Ectodermal cell (in vitro differentiated cells): ENCODE measurements at regions not wholly inside any gene's neighbourhood (a gene's known extent, or its start where the extent isn't known, plus 50 kb on each side); places are given as distances from the start of the nearest gene placed in this dataset.

ENCODE experiments used
- H3K27ac ChIP-seq: 2 replicates; pipeline ENCODE4 v1.7.0; 2013; ENCODE audit warnings: mild to moderate bottlenecking, low read depth, low read length; ENCODE audit not compliant: insufficient read depth, poor library complexity, severe bottlenecking
- H3K27me3 ChIP-seq: 2 replicates; pipeline ENCODE4 v1.7.0; 2013; ENCODE audit warnings: mild to moderate bottlenecking, low read length; ENCODE audit not compliant: insufficient read depth, control insufficient read depth, poor library complexity, severe bottlenecking
- H3K36me3 ChIP-seq: one replicate; pipeline ENCODE4 v1.7.0; 2013; ENCODE audit warnings: low read length; ENCODE audit not compliant: control insufficient read depth, insufficient read depth
- H3K4me1 ChIP-seq: one replicate; pipeline ENCODE4 v1.7.0; 2013; ENCODE audit warnings: low read length; ENCODE audit not compliant: control insufficient read depth, insufficient read depth
- H3K4me3 ChIP-seq: 2 replicates; pipeline ENCODE4 v1.7.0; 2013; ENCODE audit warnings: low read depth, low read length, control low read depth; ENCODE audit not compliant: insufficient read depth
- H3K9me3 ChIP-seq: 2 replicates; pipeline ENCODE4 v1.7.0; 2013; ENCODE audit warnings: mild to moderate bottlenecking, low read length, moderate library complexity; ENCODE audit not compliant: control insufficient read depth
- WGBS, 2 experiments: methylation state at CpG; one replicate each; pipeline ENCODE4 v1.1.7; 2013; ENCODE audit warnings: missing lambda C conversion rate in 2 of 2; 5-methylcytosine and 5-hydroxymethylcytosine counted together

GRCh38 chr2:138931284-138932256, 151.4 kb upstream of the NXPH2 start:
- no peak overlapping the region for H3K27ac ChIP-seq
- 89% methylated on average over 18 of the region's 18 CpGs for WGBS, 2 experiments

DNA sequence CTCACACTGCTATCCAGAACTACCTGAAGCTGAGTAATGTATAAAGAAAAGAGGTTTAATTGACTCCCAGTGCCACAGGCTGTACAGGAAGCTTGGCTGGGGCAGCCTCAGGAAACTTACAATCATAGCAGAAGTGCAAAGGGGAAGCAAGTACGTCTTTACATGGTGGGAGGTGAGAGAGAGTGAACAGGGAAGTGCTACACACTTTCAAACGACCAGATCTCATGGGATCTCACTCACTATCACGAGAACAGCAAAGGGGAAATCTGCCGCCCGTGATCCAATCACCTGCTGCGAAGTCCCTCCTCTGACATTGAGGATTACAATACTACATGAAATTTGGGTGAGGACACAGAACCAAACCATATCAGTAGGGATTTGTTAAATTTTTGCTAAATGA, 150.4 kb upstream of the NXPH2 start:
- Histone ChIP-seq H3K4me3 (no peak overlapping the region), H3K27ac (no peak overlapping the region), H3K9me3 (no peaks in the 10 kb centered on the region), H3K27me3 (no peaks in the 10 kb centered on the region), H3K36me3 (no peaks in the 10 kb centered on the region), H3K4me1 (no peaks in the 10 kb centered on the region)
- WGBS, 2 experiments: 92 to 95% methylated on average over 6 of the region's 6 CpGs

More at GRCh38 chr2:138931284-138932256, 151.4 kb upstream of the NXPH2 start:
- H3K36me3 ChIP-seq: no peaks in the 10 kb centered on the region
- no peak overlapping the region for H3K4me3 ChIP-seq
- no peaks in the 10 kb centered on the region for H3K9me3 ChIP-seq
- no peaks in the 10 kb centered on the region for H3K27me3 ChIP-seq
- no peaks in the 10 kb centered on the region for H3K4me1 ChIP-seq

GRCh38 chr2:138928374-138929021, 148.3 kb upstream of the NXPH2 start:
- no peaks in the 10 kb centered on the region for H3K36me3 ChIP-seq
- WGBS, 2 experiments: 86 to 89% methylated on average over 1 of the region's 1 CpG

GRCh38 chr2:138922973-138923563, 142.9 kb upstream of the NXPH2 start:
- Histone ChIP-seq H3K27ac (no peak overlapping the region), H3K4me3 (no peak overlapping the region), H3K27me3 (no peaks in the 10 kb centered on the region), H3K9me3 (no peaks in the 10 kb centered on the region), H3K36me3 (no peaks in the 10 kb centered on the region), H3K4me1 (no peaks in the 10 kb centered on the region)
- 58 to 77% methylated on average over 1 to 2 of the region's 2 CpGs for WGBS, 2 experiments

More at GRCh38 chr2:138928374-138929021, 148.3 kb upstream of the NXPH2 start:
- no peaks in the 10 kb centered on the region for H3K27me3 ChIP-seq
- no peaks in the 10 kb centered on the region for H3K9me3 ChIP-seq
- H3K4me1 ChIP-seq: no peaks in the 10 kb centered on the region
- no peak overlapping the region for H3K4me3 ChIP-seq
- H3K27ac ChIP-seq: no peak overlapping the region

DNA sequence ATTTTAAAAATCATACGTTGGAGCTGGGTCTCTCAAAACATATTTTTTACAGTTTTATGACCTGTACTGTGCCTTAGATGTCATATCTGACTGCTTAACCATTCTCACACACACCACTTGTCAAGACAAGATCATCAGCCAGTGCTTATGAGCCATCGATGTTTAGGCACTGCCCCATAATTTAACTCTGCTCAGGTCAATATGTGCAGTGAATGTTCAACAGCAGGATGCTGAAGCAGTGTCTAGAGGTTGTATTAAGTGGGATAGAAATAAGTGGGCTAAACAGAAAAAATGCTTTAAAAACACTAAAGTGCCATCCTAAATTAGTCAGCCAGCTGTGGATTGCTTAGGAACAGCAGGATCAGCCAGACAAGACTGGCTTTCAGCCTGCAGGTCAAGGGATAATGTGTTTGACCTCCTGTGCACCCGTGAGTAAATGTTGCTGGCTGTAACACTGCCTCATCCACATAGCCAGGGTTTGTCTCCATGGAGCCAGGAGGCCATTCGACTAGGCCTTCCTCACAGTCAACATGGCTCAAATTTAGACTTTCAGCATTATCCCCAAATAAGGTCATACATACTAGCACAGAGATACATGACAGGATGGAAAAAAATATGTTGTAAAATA, 139.0 kb upstream of the NXPH2 start:
- whole genome bisulfite sequencing, 2 experiments: 89 to 97% methylated on average over 4 of the region's 4 CpGs
- H3K9me3 ChIP-seq: no peaks in the 10 kb centered on the region

DNA sequence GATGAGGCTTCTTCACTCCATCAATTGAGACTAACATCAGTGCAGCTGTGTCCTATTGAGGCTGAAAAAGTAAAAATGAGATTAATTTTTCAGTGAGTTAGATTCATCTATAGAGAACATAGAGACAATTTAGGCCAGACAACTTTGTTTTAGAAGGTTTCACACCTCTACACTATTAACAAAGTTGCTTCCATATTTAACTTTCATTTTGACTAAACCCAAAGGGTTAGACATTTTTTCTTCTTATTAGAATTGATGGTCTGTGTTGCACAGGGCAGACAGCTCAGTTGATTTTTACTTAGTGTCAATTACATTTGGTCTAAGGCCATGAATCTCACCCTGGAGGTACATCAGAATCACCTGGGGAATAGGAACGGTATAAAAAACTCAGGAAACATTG, 130.2 kb upstream of the NXPH2 start:
- H3K4me1 ChIP-seq: no peaks in the 10 kb centered on the region
- H3K9me3 ChIP-seq: no peaks in the 10 kb centered on the region
- no peaks in the 10 kb centered on the region for H3K27me3 ChIP-seq
- H3K4me3 ChIP-seq: no peak overlapping the region
- no peak overlapping the region for H3K27ac ChIP-seq
- no peaks in the 10 kb centered on the region for H3K36me3 ChIP-seq
- WGBS, 2 experiments: 88% methylated on average over 1 of the region's 1 CpG; no CpG with 5 or more reads in 1 of the 2 experiments

More for the DNA sequence above, 139.0 kb upstream of the NXPH2 start:
- Histone ChIP-seq H3K27me3 (no peaks in the 10 kb centered on the region), H3K4me3 (no peak overlapping the region), H3K27ac (no peak overlapping the region), H3K36me3 (no peaks in the 10 kb centered on the region), H3K4me1 (no peaks in the 10 kb centered on the region)

- WGBS, 2 experiments: 94 to 97% methylated on average over 2 of the region's 2 CpGs
- no peak overlapping the region for H3K4me3 ChIP-seq
- no peaks in the 10 kb centered on the region for H3K4me1 ChIP-seq
- no peaks in the 10 kb centered on the region for H3K36me3 ChIP-seq
- no peak overlapping the region for H3K27ac ChIP-seq
- H3K9me3 ChIP-seq: no peaks in the 10 kb centered on the region
- no peaks in the 10 kb centered on the region for H3K27me3 ChIP-seq
Observed at GRCh38 chr2:138906549-138906948, 126.4 kb upstream of the NXPH2 start.

DNA sequence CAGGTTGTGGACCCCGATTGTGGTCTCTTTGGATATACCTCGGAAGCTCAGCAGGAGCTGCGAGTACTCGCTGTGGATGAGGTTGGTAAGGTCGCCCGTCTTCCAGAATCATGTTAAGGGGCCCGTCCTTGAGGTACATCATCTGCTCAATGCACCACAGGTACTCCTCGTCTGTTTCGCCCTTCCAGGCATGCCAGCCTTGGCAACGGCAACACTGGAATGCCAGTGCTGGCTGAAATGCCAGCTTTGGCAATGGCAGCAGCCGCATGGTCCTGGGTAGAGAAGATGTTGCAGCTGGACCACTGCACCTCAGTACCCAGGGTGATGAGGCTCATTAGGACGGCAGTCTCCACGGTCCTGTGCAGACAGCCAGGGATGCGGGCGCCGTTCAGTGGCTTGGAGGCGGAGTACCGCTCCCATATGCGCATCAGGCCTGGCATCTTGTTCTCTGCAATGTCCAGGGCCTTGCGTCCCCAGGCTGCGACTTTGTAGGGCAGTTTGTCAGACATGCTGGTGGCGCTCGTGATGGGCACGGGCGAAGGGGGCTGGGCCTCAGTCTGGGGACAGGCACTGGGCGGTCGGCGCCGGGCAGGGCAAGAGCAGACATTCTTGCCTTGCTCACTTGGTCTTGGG, 122.2 kb upstream of the NXPH2 start:
- Histone ChIP-seq H3K27ac (no peak overlapping the region), H3K27me3 (no peaks in the 10 kb centered on the region), H3K36me3 (no peaks in the 10 kb centered on the region), H3K4me3 (no peak overlapping the region), H3K9me3 (no peaks in the 10 kb centered on the region), H3K4me1 (no peaks in the 10 kb centered on the region)
- WGBS, 2 experiments: 94 to 97% methylated on average over 29 of the region's 29 CpGs

- WGBS, 2 experiments: 86 to 87% methylated on average over 11 of the region's 11 CpGs
- Histone ChIP-seq H3K27me3 (no peaks in the 10 kb centered on the region), H3K4me1 (no peaks in the 10 kb centered on the region), H3K27ac (no peak overlapping the region), H3K9me3 (no peaks in the 10 kb centered on the region), H3K4me3 (no peak overlapping the region), H3K36me3 (no peaks in the 10 kb centered on the region)
Observed at GRCh38 chr2:138901530-138901929, 121.3 kb upstream of the NXPH2 start.
